Panc1 (cell line): ENCODE measurements at regions not wholly inside any gene's neighbourhood (a gene's known extent, or its start where the extent isn't known, plus 50 kb on each side); places are given as distances from the start of the nearest gene placed in this dataset. TPM values are rescaled to one million over a fixed set of nuclear protein-coding genes. Genes with fewer than 3 reads are reported as not detected.

Source experiments
- ATAC-seq: fragments of 200-7000 bp; cut with Tn5 transposase; 2 replicates; pipeline ENCODE4 v1.9.1; 2020; ENCODE audit warnings: mild to moderate bottlenecking, moderate library complexity
- BruUV-seq: library from RNA; stranded (reverse); fragments of 400-500 nt; replicated peaks from 2 replicates; lab custom pipeline; 2021; lab: Mats Ljungman, UMichigan
- CTCF ChIA-PET: fragments of 300-600 bp; sonication (Branson Sonifier 250); formaldehyde crosslinking; loops from one replicate; lab custom pipeline; 2022; ENCODE audit warnings: antibody characterized with exemption; lab: Charles Lee
- POLR2A ChIA-PET: fragments of 300-600 bp; sonication (Branson Sonifier 250); formaldehyde crosslinking; loops from one replicate; lab custom pipeline; 2022; ENCODE audit warnings: antibody characterized with exemption; lab: Charles Lee
- DNase-seq: peaks from one replicate; pipeline ENCODE4 v3.0.0-alpha.2; 2010; ENCODE audit warnings: low read depth, low spot score
- H3K27ac ChIP-seq: 2 replicates; pipeline ENCODE4 v1.5.1; 2011; ENCODE audit warnings: mild to moderate bottlenecking, low read length, inconsistent platforms
- H3K27me3 ChIP-seq: fragments of 200-500 bp; sonication (Bioruptor generic); 2 replicates; pipeline ENCODE4 v1.6.0; 2014; ENCODE audit warnings: low read length, inconsistent platforms; ENCODE audit not compliant: control insufficient read depth, insufficient read depth
- H3K36me3 ChIP-seq: fragments of 200-500 bp; sonication (Bioruptor generic); 2 replicates; pipeline ENCODE4 v1.5.1; 2014; ENCODE audit warnings: inconsistent platforms, mild to moderate bottlenecking, low read length, moderate library complexity; ENCODE audit not compliant: control insufficient read depth, insufficient read depth
- H3K4me1 ChIP-seq: 2 replicates; pipeline ENCODE4 v1.5.1; 2011; ENCODE audit warnings: inconsistent platforms, mild to moderate bottlenecking, low read length, moderate library complexity; ENCODE audit not compliant: control insufficient read depth, insufficient read depth
- H3K4me3 ChIP-seq, 2 experiments: 2 replicates each; pipeline ENCODE4 v1.5.1; 2011 to 2012; ENCODE audit warnings: low read depth in 2 of 2, low read length in 2 of 2, mild to moderate bottlenecking in 2 of 2, inconsistent platforms in 1 of 2, moderate library complexity in 1 of 2
- H3K9me3 ChIP-seq: fragments of 200-500 bp; sonication (Bioruptor generic); 2 replicates; pipeline ENCODE4 v1.5.1; 2014; ENCODE audit warnings: low read depth, mild to moderate bottlenecking, inconsistent platforms, low read length, moderate library complexity; ENCODE audit not compliant: control insufficient read depth, insufficient read depth
- POLR2AphosphoS5 ChIP-seq: IDR thresholded peaks from 2 replicates; pipeline ENCODE4 v1.6.1; 2012; ENCODE audit warnings: mild to moderate bottlenecking, low read depth, low read length, moderate library complexity
- SIN3A ChIP-seq: IDR thresholded peaks from 2 replicates; pipeline ENCODE4 v1.6.1; 2012; ENCODE audit warnings: low read depth, mild to moderate bottlenecking, low read length, moderate library complexity, borderline replicate concordance; ENCODE audit not compliant: insufficient read depth
- TCF7L2 ChIP-seq: IDR thresholded peaks from 2 replicates; pipeline ENCODE4 v1.6.1; 2011; ENCODE audit warnings: mild to moderate bottlenecking, low read depth, low read length, inconsistent platforms
- in situ Hi-C: cut with HindIII; loops from 2 replicates; pipeline ENCODE4 v1.10.0; 2016; ENCODE audit warnings: low sequenced_read_pairs, low pct_unique_long_range_greater_than_20kb
- intact Hi-C: fragments of 100-400 bp; cut with micrococcal nuclease; formaldehyde crosslinking; loops from one replicate; pipeline ENCODE4 v1.10.0; 2022; ENCODE audit not compliant: unreplicated experiment
- microRNA-seq: library from miRNA; unstranded; fragments of <30 nt; microRNA quantifications from one replicate; pipeline ENCODE4 v1.1.0, GENCODE V29; 2020; ENCODE audit not compliant: unreplicated experiment
- TF ChIP-seq, protein P1 (sequence below): fragments of 450-650 bp; IDR thresholded peaks from 2 replicates; pipeline ENCODE4 v1.5.1; 2017; ENCODE audit warnings: mild to moderate bottlenecking
- TF ChIP-seq, protein P2 (sequence below), 2 experiments: IDR thresholded peaks; 2 replicates each; pipeline ENCODE4 v1.6.1; 2011 to 2012; ENCODE audit warnings: low read depth in 2 of 2, control low read depth in 1 of 2, low read length in 1 of 2, mild to moderate bottlenecking in 1 of 2, moderate library complexity in 1 of 2; ENCODE audit not compliant: insufficient read depth in 1 of 2

DNA sequence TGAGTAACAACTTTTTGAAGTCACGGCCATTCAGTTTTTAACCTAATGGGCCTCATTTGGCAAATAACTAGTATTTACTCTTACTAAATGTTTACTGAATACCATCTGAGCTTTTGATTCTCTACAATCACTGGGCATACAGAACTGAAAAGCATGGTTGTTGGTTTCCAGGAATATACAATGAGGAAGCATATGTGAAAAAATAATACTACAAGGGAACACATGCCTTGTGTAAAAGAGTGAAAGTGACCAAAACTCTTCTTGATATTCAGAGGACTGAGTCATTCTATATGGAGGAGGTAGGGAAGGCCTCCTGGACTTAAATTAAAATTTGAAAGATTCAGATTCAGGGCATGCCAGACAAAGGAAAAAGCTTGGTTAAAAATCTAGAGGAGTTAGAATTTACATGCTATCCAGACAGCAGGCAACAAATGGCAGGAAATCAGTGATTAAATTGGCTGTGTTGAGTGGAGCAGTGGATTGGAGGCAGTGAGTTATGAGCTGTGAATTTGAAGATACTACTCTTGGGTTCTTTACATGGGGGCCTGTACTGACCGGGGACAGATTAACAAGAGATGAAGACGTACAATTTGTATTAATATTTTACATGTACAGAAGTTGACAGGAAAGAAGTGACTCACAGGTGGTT, 53.6 kb upstream of the NRXN1 start:
- DNase-seq: no peak
- CTCF ChIA-PET: no interaction called here
- POLR2A ChIA-PET: no interaction called here
- Histone ChIP-seq H3K4me1 (no peaks in the 10 kb centered on the region), H3K9me3 (no peaks in the 10 kb centered on the region), H3K4me3 (no peak overlapping the region), H3K27me3 (no peaks in the 10 kb centered on the region), H3K27ac (no peak overlapping the region), H3K36me3 (no peaks in the 10 kb centered on the region)
- in situ Hi-C loops (no loop called here), intact Hi-C loops (no loop called here)
- TF ChIP-seq SIN3A (no peak), POLR2AphosphoS5 (no peak), TCF7L2 (no peak)
- TF ChIP-seq, protein P1, sequence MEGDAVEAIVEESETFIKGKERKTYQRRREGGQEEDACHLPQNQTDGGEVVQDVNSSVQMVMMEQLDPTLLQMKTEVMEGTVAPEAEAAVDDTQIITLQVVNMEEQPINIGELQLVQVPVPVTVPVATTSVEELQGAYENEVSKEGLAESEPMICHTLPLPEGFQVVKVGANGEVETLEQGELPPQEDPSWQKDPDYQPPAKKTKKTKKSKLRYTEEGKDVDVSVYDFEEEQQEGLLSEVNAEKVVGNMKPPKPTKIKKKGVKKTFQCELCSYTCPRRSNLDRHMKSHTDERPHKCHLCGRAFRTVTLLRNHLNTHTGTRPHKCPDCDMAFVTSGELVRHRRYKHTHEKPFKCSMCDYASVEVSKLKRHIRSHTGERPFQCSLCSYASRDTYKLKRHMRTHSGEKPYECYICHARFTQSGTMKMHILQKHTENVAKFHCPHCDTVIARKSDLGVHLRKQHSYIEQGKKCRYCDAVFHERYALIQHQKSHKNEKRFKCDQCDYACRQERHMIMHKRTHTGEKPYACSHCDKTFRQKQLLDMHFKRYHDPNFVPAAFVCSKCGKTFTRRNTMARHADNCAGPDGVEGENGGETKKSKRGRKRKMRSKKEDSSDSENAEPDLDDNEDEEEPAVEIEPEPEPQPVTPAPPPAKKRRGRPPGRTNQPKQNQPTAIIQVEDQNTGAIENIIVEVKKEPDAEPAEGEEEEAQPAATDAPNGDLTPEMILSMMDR: no peak
- TF ChIP-seq, protein P2, sequence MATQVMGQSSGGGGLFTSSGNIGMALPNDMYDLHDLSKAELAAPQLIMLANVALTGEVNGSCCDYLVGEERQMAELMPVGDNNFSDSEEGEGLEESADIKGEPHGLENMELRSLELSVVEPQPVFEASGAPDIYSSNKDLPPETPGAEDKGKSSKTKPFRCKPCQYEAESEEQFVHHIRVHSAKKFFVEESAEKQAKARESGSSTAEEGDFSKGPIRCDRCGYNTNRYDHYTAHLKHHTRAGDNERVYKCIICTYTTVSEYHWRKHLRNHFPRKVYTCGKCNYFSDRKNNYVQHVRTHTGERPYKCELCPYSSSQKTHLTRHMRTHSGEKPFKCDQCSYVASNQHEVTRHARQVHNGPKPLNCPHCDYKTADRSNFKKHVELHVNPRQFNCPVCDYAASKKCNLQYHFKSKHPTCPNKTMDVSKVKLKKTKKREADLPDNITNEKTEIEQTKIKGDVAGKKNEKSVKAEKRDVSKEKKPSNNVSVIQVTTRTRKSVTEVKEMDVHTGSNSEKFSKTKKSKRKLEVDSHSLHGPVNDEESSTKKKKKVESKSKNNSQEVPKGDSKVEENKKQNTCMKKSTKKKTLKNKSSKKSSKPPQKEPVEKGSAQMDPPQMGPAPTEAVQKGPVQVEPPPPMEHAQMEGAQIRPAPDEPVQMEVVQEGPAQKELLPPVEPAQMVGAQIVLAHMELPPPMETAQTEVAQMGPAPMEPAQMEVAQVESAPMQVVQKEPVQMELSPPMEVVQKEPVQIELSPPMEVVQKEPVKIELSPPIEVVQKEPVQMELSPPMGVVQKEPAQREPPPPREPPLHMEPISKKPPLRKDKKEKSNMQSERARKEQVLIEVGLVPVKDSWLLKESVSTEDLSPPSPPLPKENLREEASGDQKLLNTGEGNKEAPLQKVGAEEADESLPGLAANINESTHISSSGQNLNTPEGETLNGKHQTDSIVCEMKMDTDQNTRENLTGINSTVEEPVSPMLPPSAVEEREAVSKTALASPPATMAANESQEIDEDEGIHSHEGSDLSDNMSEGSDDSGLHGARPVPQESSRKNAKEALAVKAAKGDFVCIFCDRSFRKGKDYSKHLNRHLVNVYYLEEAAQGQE (IDR thresholded peaks at IDR 0.05; ENCODE audit: insufficient read depth in 1 of 2, low read depth in 2 of 2, low read length in 1 of 2): no peak
- BruUV-seq: no TSS peak
- ATAC-seq: no peak

DNA sequence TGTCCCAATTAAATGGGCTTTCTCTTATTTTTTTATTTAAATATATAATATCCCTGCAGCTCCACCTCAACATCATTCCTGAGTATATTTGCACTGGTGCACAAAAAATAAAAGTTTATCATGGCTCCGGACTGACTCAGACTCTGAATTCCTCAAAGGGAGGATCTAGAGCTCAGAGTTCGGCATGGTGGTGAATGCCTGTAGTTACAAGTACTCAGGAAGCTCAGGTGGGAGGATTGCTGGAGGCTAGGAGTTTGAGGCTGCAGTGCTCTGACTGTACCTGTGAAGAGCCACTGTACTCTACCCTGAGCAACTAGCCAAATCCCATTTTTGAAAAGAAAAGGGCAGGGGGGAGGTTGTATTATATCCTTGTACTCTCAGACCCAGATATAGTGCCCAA, 52.8 kb upstream of the NRXN1 start:
- TF ChIP-seq, protein P2 (IDR thresholded peaks at IDR 0.05; ENCODE audit: insufficient read depth in 1 of 2, low read depth in 2 of 2, low read length in 1 of 2): no peak
- ChIA-PET CTCF (no interaction called here), POLR2A (no interaction called here)
- Histone ChIP-seq H3K4me3 (no peak overlapping the region), H3K27me3 (no peaks in the 10 kb centered on the region), H3K9me3 (no peaks in the 10 kb centered on the region), H3K27ac (no peak overlapping the region), H3K4me1 (no peaks in the 10 kb centered on the region), H3K36me3 (no peaks in the 10 kb centered on the region)
- no TSS peak for BruUV-seq
- intact Hi-C loops (no loop called here), in situ Hi-C loops (no loop called here)
- DNase-seq (no peak), ATAC-seq (no peak)

Small RNA genes lying in the stretch of these regions (microRNA-seq; reads per million reads assigned to microRNA genes)
- not detected for gene MIR4431
